Ectodermal cell (in vitro differentiated cells): ENCODE measurements at regions not wholly inside any gene's neighbourhood (a gene's known extent, or its start where the extent isn't known, plus 50 kb on each side); places are given as distances from the start of the nearest gene placed in this dataset.

ENCODE experiments used
- H3K27ac ChIP-seq: 2 replicates; pipeline ENCODE4 v1.7.0; 2013; ENCODE audit warnings: mild to moderate bottlenecking, low read depth, low read length; ENCODE audit not compliant: insufficient read depth, poor library complexity, severe bottlenecking
- H3K27me3 ChIP-seq: 2 replicates; pipeline ENCODE4 v1.7.0; 2013; ENCODE audit warnings: mild to moderate bottlenecking, low read length; ENCODE audit not compliant: insufficient read depth, control insufficient read depth, poor library complexity, severe bottlenecking
- H3K36me3 ChIP-seq: one replicate; pipeline ENCODE4 v1.7.0; 2013; ENCODE audit warnings: low read length; ENCODE audit not compliant: control insufficient read depth, insufficient read depth
- H3K4me1 ChIP-seq: one replicate; pipeline ENCODE4 v1.7.0; 2013; ENCODE audit warnings: low read length; ENCODE audit not compliant: control insufficient read depth, insufficient read depth
- H3K4me3 ChIP-seq: 2 replicates; pipeline ENCODE4 v1.7.0; 2013; ENCODE audit warnings: low read depth, low read length, control low read depth; ENCODE audit not compliant: insufficient read depth
- H3K9me3 ChIP-seq: 2 replicates; pipeline ENCODE4 v1.7.0; 2013; ENCODE audit warnings: mild to moderate bottlenecking, low read length, moderate library complexity; ENCODE audit not compliant: control insufficient read depth
- WGBS, 2 experiments: methylation state at CpG; one replicate each; pipeline ENCODE4 v1.1.7; 2013; ENCODE audit warnings: missing lambda C conversion rate in 2 of 2; 5-methylcytosine and 5-hydroxymethylcytosine counted together

DNA sequence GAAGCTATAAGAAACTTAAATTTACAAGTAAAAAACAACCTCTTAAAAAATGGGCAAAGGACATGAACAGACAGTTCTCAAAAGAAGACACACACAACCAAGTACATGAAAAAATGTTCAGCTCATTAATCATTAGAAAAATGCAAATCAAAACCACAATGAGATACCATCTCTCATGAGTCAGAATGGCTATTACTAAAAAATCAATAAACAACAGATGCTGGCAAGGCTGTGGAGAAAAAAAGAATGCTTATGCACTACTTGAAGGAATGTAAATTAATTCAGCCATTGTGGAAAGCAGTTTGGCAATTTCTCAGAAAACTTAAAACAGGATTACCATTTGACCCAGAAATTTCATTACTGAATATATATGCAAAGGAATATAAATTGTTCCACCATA is 666.3 kb upstream of the GRIA3 start:
- Histone ChIP-seq H3K27me3 (no peaks in the 10 kb centered on the region), H3K4me3 (no peak overlapping the region), H3K4me1 (no peaks in the 10 kb centered on the region), H3K36me3 (no peaks in the 10 kb centered on the region), H3K9me3 (no peaks in the 10 kb centered on the region), H3K27ac (no peak overlapping the region)

- Histone ChIP-seq H3K4me3 (no peak overlapping the region), H3K36me3 (no peaks in the 10 kb centered on the region), H3K27ac (no peak overlapping the region), H3K4me1 (no peaks in the 10 kb centered on the region), H3K27me3 (no peaks in the 10 kb centered on the region), H3K9me3 (no peaks in the 10 kb centered on the region)
These were observed 638.3 kb upstream of the GRIA3 start for GRCh38 chrX:122545778-122546177.

- H3K4me3 ChIP-seq: no peak overlapping the region
- WGBS, 2 experiments: 88 to 100% methylated on average over 1 of the region's 1 CpG
- H3K27me3 ChIP-seq: no peaks in the 10 kb centered on the region
- H3K9me3 ChIP-seq: no peaks in the 10 kb centered on the region
- no peaks in the 10 kb centered on the region for H3K36me3 ChIP-seq
- H3K4me1 ChIP-seq: no peaks in the 10 kb centered on the region
- H3K27ac ChIP-seq: no peak overlapping the region
These were observed 637.8 kb upstream of the GRIA3 start for GRCh38 chrX:122546269-122546668.

DNA sequence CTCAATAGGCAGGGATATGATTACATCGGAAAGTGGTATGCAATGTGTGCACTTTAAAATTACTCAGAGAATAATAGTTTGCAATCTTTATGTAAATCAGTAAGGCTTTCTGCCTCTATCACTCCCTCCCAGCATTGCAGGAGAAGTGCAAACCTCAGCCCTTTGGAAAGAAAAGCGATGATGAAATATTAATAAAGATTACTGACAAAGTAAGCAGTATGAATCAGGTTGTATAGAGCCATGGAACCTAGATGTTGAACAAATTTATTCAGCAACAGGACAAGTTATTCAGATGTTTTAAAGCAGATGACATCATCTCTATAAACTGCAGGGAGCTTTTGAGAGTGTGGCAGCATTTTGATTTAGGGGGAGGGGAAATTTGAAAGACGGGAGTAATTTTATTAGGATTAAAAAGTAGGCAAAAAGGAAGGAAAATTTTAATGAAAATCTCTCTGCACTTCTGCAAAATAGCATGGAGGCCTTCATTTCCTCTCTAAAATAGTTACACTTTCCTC is 631.7 kb upstream of the GRIA3 start:
- H3K36me3 ChIP-seq: no peaks in the 10 kb centered on the region
- H3K4me1 ChIP-seq: no peaks in the 10 kb centered on the region
- no peaks in the 10 kb centered on the region for H3K9me3 ChIP-seq
- no peak overlapping the region for H3K27ac ChIP-seq
- no peaks in the 10 kb centered on the region for H3K27me3 ChIP-seq
- 80 to 85% methylated on average over 2 of the region's 3 CpGs for WGBS, 2 experiments
- H3K4me3 ChIP-seq: no peak overlapping the region

- no peaks in the 10 kb centered on the region for H3K27me3 ChIP-seq
- H3K9me3 ChIP-seq: no peaks in the 10 kb centered on the region
- H3K4me3 ChIP-seq: no peak overlapping the region
- WGBS, 2 experiments: 89 to 95% methylated on average over 2 of the region's 2 CpGs
- no peaks in the 10 kb centered on the region for H3K4me1 ChIP-seq
- no peak overlapping the region for H3K27ac ChIP-seq
- H3K36me3 ChIP-seq: no peaks in the 10 kb centered on the region
These were observed 628.2 kb upstream of the GRIA3 start for GRCh38 chrX:122555925-122556324.

GRCh38 chrX:122565952-122566351 is 618.1 kb upstream of the GRIA3 start:
- Histone ChIP-seq H3K27me3 (no peaks in the 10 kb centered on the region), H3K4me1 (no peaks in the 10 kb centered on the region), H3K36me3 (no peaks in the 10 kb centered on the region), H3K27ac (no peak overlapping the region), H3K4me3 (no peak overlapping the region), H3K9me3 (no peaks in the 10 kb centered on the region)
- no CpG with 5 or more reads among the region's 1 CpG for WGBS, 2 experiments

- Histone ChIP-seq H3K27ac (no peak overlapping the region), H3K4me3 (no peak overlapping the region), H3K4me1 (no peaks in the 10 kb centered on the region), H3K9me3 (no peaks in the 10 kb centered on the region), H3K36me3 (no peaks in the 10 kb centered on the region), H3K27me3 (no peaks in the 10 kb centered on the region)
These were observed 617.7 kb upstream of the GRIA3 start for GRCh38 chrX:122566401-122566800.

GRCh38 chrX:122567911-122568310 is 616.2 kb upstream of the GRIA3 start:
- H3K36me3 ChIP-seq: no peaks in the 10 kb centered on the region
- H3K27ac ChIP-seq: no peak overlapping the region
- no peaks in the 10 kb centered on the region for H3K4me1 ChIP-seq
- no peak overlapping the region for H3K4me3 ChIP-seq
- H3K27me3 ChIP-seq: no peaks in the 10 kb centered on the region
- 97% methylated on average over 3 of the region's 3 CpGs; no CpG with 5 or more reads in 1 of the 2 experiments for WGBS, 2 experiments
- no peaks in the 10 kb centered on the region for H3K9me3 ChIP-seq

DNA sequence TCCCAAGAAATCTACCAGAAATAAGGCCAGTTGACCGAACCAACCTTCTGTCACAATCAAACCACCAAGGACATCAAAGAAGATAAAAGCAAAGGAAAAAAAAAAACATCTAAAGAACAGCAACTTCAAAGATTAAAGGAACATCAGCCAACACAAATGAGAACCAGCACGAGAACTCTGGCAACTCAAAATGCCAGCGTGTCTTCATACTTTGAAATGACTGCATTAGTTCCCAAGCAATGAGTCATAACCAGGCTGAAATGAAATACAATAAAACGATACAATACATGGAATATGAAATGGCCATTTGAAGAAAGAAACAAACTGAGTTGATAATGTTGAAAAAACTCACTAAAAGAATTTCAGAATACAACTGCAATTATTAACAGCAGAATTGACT is 611.6 kb upstream of the GRIA3 start:
- WGBS, 2 experiments: 90% methylated on average over 3 to 4 of the region's 4 CpGs
- no peaks in the 10 kb centered on the region for H3K36me3 ChIP-seq
- no peaks in the 10 kb centered on the region for H3K4me1 ChIP-seq

GRCh38 chrX:122579036-122579435 is 605.0 kb upstream of the GRIA3 start:
- H3K9me3 ChIP-seq: no peaks in the 10 kb centered on the region
- H3K4me1 ChIP-seq: no peaks in the 10 kb centered on the region
- no peaks in the 10 kb centered on the region for H3K36me3 ChIP-seq
- no peaks in the 10 kb centered on the region for H3K27me3 ChIP-seq
- no peak overlapping the region for H3K27ac ChIP-seq
- no CpG with 5 or more reads among the region's 2 CpGs for WGBS, 2 experiments
- no peak overlapping the region for H3K4me3 ChIP-seq

More for the DNA sequence above, 611.6 kb upstream of the GRIA3 start:
- no peak overlapping the region for H3K27ac ChIP-seq
- H3K27me3 ChIP-seq: no peaks in the 10 kb centered on the region
- H3K4me3 ChIP-seq: no peak overlapping the region
- no peaks in the 10 kb centered on the region for H3K9me3 ChIP-seq

- Histone ChIP-seq H3K4me3 (no peak overlapping the region), H3K36me3 (no peaks in the 10 kb centered on the region), H3K9me3 (no peaks in the 10 kb centered on the region), H3K27ac (no peak overlapping the region), H3K4me1 (no peaks in the 10 kb centered on the region), H3K27me3 (no peaks in the 10 kb centered on the region)
- WGBS, 2 experiments: no CpG with 5 or more reads among the region's 2 CpGs
These were observed 604.6 kb upstream of the GRIA3 start for GRCh38 chrX:122579526-122579925.
